ENCODE measurements at regions not wholly inside any gene's neighbourhood (a gene's known extent, or its start where the extent isn't known, plus 50 kb on each side); places are given as distances from the start of the nearest gene placed in this dataset.
"Not testable (repeated sequence)": the region's sequence is repeated elsewhere in the genome, so short reads cannot be mapped to it uniquely, and the experiment has no call there.

GRCh38 chr2:167675906-167676305, 571.5 kb downstream of the STK39 start:
- no peak for DNase-seq

GRCh38 chr2:167670588-167670987, 576.8 kb downstream of the STK39 start:
- no peak for DNase-seq

- no peak for DNase-seq
Measured at GRCh38 chr2:167653131-167653530, 594.3 kb downstream of the STK39 start.

GRCh38 chr2:167652401-167652800, 595.0 kb downstream of the STK39 start:
- DNase-seq, result no peak

GRCh38 chr2:167651406-167652151, 595.8 kb downstream of the STK39 start:
- no peak for DNase-seq

GRCh38 chr2:167646557-167646956, 600.8 kb downstream of the STK39 start:
- DNase-seq, result no peak

- no peak for DNase-seq
Measured at GRCh38 chr2:167640096-167640495, 607.3 kb downstream of the STK39 start.

- no peak for DNase-seq
Measured at GRCh38 chr2:167637741-167638140, 609.7 kb downstream of the STK39 start.

GRCh38 chr2:167632271-167632670, 615.1 kb downstream of the STK39 start:
- DNase-seq, result not testable (repeated sequence)

- DNase-seq, result no peak
Measured at GRCh38 chr2:167626961-167627360, 620.4 kb downstream of the STK39 start.

GRCh38 chr2:167626301-167626700, 621.1 kb downstream of the STK39 start:
- no peak for DNase-seq

- no peak for DNase-seq
Measured at GRCh38 chr2:167616997-167617396, 630.4 kb downstream of the STK39 start.

GRCh38 chr2:167613471-167613870, 633.9 kb downstream of the STK39 start:
- DNase-seq, result no peak

GRCh38 chr2:167608487-167608886, 638.9 kb downstream of the STK39 start:
- no peak for DNase-seq

- DNase-seq, result no peak
Measured at GRCh38 chr2:167607731-167608130, 639.7 kb downstream of the STK39 start.

GRCh38 chr2:167607211-167607610, 640.2 kb downstream of the STK39 start:
- DNase-seq, result no peak

GRCh38 chr2:167602122-167602521, 645.3 kb downstream of the STK39 start:
- DNase-seq, result no peak

- DNase-seq, result no peak
Measured at GRCh38 chr2:167599219-167599618, 648.2 kb downstream of the STK39 start.

GRCh38 chr2:167595839-167596471, 651.4 kb downstream of the STK39 start:
- DNase-seq, result no peak

GRCh38 chr2:167595021-167595420, 652.4 kb downstream of the STK39 start:
- no peak for DNase-seq

GRCh38 chr2:167592441-167592840, 655.0 kb downstream of the STK39 start:
- DNase-seq, result no peak

GRCh38 chr2:167582619-167583018, 664.8 kb downstream of the STK39 start:
- DNase-seq, result no peak

- no peak for DNase-seq
Measured at GRCh38 chr2:167581961-167582574, 665.3 kb downstream of the STK39 start.

GRCh38 chr2:167579826-167580225, 667.6 kb downstream of the STK39 start:
- no peak for DNase-seq

Measured in right hindlimb (tissue), 1 donor.